ENCODE measurements at regions not wholly inside any gene's neighbourhood (a gene's known extent, or its start where the extent isn't known, plus 50 kb on each side); places are given as distances from the start of the nearest gene placed in this dataset.

- in situ Hi-C loops (cut with HindIII; ENCODE audit: low pct_unique_long_range_greater_than_20kb, low sequenced_read_pairs): no loop called here
- no peak for DNase-seq (ENCODE audit: low read depth in 1 of 2, low spot score in 1 of 2)
- no peak for TF ChIP-seq JUND (IDR thresholded peaks at IDR 0.05; ENCODE audit: low read depth)
Observed at GRCh38 chr1:162912061-162912667, 51.2 kb upstream of the CCDC190 start.
